ENCODE measurements at regions not wholly inside any gene's neighbourhood (a gene's known extent, or its start where the extent isn't known, plus 50 kb on each side); places are given as distances from the start of the nearest gene placed in this dataset.
"Not testable (repeated sequence)": the region's sequence is repeated elsewhere in the genome, so short reads cannot be mapped to it uniquely, and the experiment has no call there.

DNA sequence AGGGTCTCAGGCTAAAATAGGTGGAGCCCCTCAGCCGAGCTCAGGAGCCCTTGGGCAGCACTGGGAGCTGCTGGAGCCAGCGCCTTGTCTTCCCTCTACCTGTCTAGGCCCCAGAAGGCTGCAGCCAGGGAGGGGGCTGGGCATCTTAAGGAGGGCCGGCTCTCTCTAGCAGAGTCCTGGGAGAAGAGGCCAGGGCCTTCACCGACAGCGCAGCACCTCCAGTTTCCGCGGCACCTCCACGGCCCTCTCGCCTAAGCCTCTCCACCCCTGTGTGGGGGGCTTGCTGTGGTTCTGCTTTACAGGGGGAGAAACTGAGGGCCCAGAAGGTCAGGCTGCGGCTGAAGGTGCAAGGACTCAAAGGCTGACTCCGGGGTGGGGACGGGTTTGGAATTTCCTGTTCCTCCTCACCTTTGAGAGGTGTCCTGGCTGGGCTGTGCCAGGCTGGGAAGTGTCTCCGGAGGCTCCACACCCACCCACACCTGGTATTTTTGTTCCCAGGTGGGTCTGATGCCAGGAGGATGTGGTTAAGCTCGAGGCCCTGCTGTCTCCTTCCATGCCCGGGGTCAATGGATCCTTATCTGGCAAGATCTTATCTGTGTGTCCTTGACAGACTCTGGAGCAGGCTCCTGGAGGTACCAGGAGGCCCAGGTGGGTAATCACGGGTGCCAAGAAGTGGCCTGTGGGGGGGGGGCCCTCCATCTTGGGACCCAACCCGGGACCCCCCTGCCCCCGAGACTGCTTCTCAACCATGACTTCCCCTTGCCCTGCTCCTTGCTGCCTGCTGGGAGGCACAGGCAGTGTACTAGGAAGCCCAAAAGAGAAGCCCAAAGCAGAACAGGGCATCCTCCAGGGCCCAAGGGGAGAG is 95.3 kb upstream of the FGF3 start:
- Mint-ChIP-seq H3K27me3 (peaks cover 41% of the 10 kb centered on the region), H3K27ac (no peak overlapping the region), H3K9me3 (no peaks in the 10 kb centered on the region), H3K4me1 (no peaks in the 10 kb centered on the region), H3K4me3 (no peak overlapping the region), H3K36me3 (no peaks in the 10 kb centered on the region)
- CTCF ChIA-PET = interaction anchor here (0.6 to 2.1 kb wide), 8 partner anchors 11 to 284 kb away, joined by 3 to 7 read pairs (median 3); no protein-coding TSS in a partner anchor
- DNase-seq = peak; percentile 10

DNA sequence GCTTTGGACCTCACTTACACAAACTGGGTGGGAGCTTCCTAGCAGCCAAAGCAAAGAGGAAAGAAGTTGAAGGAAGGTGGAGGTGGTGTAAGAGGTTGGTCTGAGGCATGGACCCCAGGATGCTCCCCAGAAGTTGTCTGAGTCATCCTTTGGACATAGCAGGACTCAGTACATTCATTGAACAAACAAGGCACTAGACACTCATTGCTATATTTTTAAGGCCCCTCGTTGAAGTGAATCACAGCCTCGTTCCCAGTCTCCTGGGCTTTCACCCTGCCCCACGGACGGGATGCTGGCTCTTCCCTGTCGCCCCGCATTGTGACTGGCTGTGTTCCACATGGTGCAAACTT is 95.9 kb upstream of the FGF3 start:
- Mint-ChIP-seq H3K36me3 (no peaks in the 10 kb centered on the region), H3K9me3 (no peaks in the 10 kb centered on the region), H3K27ac (no peak overlapping the region), H3K4me1 (no peaks in the 10 kb centered on the region), H3K27me3 (peaks cover 41% of the 10 kb centered on the region), H3K4me3 (no peak overlapping the region)
- DNase-seq = no peak
- CTCF ChIA-PET = interaction anchor here (0.6 to 2.1 kb wide), 8 partner anchors 11 to 283 kb away, joined by 3 to 7 read pairs (median 3); no protein-coding TSS in a partner anchor

DNA sequence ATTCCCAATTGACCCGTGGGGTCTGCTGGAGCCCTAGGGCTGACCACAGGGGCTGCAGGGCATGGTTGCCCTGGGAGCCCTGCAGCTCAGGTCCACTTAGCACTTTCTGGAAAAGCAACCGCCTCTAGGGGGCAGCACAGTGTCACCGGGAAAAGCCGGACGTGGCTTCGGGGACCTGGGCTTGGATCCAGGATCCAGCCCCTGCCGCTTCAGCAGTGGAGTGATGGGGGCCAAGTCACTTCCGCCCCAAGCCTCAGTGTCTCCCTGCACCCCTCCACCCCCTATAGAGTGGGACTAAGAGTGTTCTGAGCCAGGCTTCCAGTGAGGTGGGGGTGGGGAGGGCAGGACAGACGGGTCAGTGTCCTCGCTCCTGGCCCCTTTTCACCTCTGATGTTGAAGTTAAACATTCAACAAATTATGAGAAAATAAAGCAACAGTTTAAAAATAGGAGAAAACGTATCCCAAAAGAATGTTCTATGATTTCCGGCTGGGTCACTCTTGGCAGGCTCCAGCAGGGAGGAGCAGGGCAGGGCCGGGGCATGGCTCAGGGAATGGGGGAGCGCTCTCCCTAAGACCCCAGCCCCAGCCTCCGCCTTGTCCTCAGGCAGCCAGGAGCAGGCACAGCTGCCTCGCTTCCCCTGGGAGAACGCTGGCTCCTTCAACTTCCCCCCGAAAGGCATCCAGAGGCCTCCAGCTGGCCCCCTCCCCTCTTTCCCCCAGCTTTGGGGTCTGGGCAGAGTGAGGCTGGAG is 96.5 kb upstream of the FGF3 start:
- H3K9me3 Mint-ChIP-seq = no peaks in the 10 kb centered on the region
- no peaks in the 10 kb centered on the region for H3K4me1 Mint-ChIP-seq
- H3K27ac Mint-ChIP-seq = no peak overlapping the region
- no peak overlapping the region for H3K4me3 Mint-ChIP-seq
- H3K27me3 Mint-ChIP-seq = peaks cover 41% of the 10 kb centered on the region
- H3K36me3 Mint-ChIP-seq = no peaks in the 10 kb centered on the region
- CTCF ChIA-PET = interaction anchor here (0.6 to 2.1 kb wide), 10 partner anchors 10 to 283 kb away, joined by 3 to 7 read pairs (median 3); no protein-coding TSS in a partner anchor
- DNase-seq = peak; percentile 70

DNA sequence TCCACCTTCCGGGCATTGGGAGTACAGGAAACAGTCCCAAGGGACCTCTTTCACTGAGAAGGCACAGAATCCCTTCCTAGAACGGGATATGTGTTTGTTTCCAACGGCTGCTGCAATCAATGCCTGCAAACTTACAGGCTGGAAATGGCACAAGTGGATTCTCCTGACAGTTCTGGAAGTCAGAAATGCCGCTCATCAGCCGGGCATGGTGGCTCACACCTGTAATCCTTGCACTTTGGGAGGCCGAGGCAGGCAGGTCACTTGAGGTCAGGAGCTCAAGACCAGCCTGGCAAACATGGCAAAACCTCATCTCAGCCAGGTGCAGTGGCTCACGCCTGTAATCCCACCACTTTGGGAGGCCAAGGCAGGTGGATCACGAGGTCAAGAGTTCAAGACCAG is 97.0 kb upstream of the FGF3 start:
- not testable (repeated sequence) for DNase-seq, H3K36me3 Mint-ChIP-seq, H3K27ac Mint-ChIP-seq, H3K4me3 Mint-ChIP-seq, H3K9me3 Mint-ChIP-seq, H3K4me1 Mint-ChIP-seq
- peaks cover 41% of the 10 kb centered on the region for H3K27me3 Mint-ChIP-seq
- CTCF ChIA-PET = interaction anchor here (0.9 to 2.1 kb wide), 4 partner anchors 19 to 282 kb away, joined by 3 to 7 read pairs (median 5); no protein-coding TSS in a partner anchor

DNA sequence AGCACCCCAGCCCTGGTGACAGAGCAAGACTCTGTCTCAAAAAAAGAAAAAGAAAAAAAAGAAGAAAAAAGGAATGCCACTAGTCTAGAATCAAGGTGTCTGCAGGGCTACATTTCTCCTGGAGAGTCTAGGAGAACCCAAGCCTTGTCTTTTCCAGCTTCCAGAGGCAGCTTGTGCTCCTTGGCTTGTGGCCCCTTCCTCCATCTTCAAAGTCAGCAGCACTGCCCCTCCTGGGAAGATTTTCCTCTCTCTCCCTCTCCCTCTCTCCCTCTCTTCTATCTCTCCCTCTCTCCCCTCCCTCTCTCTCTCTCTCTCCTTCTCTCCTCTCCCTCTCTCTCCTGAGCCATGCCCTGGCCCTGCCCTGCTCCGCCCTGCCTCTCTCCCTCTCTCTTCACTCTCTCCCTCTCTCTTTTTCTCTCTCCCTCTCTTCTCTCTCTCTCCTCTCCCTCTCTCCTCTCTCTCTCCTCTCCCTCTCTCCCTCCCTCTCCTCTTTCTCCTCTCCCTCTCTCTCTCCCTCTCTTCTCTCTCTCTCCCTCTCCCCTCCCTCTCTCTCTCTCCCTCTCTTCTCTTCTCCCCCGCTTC is 97.7 kb upstream of the FGF3 start:
- no peaks in the 10 kb centered on the region for H3K4me1 Mint-ChIP-seq
- DNase-seq = peak; percentile 16
- CTCF ChIA-PET = interaction anchor here (0.9 to 2.1 kb wide), 3 partner anchors 20 to 282 kb away, joined by 3 to 7 read pairs (median 4); no protein-coding TSS in a partner anchor
- H3K9me3 Mint-ChIP-seq = no peaks in the 10 kb centered on the region
- H3K27me3 Mint-ChIP-seq = peaks cover 46% of the 10 kb centered on the region
- no peak overlapping the region for H3K4me3 Mint-ChIP-seq
- no peaks in the 10 kb centered on the region for H3K36me3 Mint-ChIP-seq
- H3K27ac Mint-ChIP-seq = peak overlapping the region; percentile 24

DNA sequence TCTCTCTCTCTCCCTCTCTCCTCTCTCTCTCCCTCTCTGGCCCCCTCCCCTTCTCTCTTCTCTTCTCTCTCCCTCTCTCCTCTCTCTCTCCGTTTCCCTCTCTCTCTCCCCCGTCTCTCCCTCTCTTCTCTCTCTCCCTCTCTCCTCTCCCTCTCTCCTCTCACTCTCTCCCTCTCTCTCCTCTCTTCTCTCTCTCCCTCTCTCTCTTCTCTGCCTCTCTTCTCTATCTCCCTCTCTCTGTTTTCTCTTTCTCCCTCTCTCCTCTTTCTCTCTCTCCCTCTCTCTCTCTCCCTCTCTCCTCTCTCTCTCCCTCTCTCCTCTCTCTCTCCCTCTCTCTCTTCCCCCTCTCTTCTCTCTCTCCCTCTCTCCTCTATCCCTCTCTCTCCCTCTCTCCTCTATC is 98.3 kb upstream of the FGF3 start:
- DNase-seq = no peak
- no peaks in the 10 kb centered on the region for H3K4me1 Mint-ChIP-seq
- no peak overlapping the region for H3K4me3 Mint-ChIP-seq
- no peaks in the 10 kb centered on the region for H3K9me3 Mint-ChIP-seq
- CTCF ChIA-PET = interaction anchor here (0.6 to 1.1 kb wide), 2 partner anchors 279 to 1698 kb away, joined by 4 to 9 read pairs; no protein-coding TSS in a partner anchor
- peaks cover 48% of the 10 kb centered on the region for H3K27me3 Mint-ChIP-seq
- no peaks in the 10 kb centered on the region for H3K36me3 Mint-ChIP-seq
- no peak overlapping the region for H3K27ac Mint-ChIP-seq

DNA sequence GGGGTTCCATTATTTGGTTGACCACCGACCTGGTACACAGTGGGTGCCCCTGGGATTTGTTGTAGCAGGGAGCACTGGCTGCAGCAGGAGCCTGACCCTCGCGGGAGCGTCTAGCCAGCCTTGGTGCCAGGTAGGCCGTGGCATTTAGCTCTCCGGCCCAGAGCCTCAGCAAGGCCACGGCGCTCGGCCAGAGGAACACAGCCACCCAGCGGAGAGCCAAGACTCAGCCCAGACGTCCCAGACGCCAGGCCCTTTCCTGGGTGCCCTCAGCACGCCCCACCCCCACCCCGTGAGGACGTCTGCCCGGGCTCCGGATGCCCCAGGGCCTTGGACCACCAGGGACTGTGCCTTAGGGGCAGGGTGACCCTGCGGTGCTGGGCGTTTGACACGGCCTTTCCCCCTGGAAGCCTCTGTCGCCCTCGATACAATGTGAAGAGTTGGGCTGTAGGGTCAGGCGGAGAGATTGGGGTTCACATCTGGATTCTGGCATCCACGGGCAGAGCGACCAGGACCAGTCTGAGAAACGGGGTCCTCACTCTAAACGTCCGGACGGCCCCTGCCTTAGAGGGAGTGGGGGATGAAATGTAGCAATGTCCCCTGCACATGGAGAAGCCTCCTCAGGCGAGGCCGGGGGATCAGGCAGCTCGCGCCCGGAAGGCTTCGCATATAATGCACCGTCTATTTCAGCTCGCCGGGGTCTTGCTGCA is 99.2 kb upstream of the FGF3 start:
- no peaks in the 10 kb centered on the region for H3K4me1 Mint-ChIP-seq
- H3K36me3 Mint-ChIP-seq = no peaks in the 10 kb centered on the region
- peaks cover 57% of the 10 kb centered on the region for H3K27me3 Mint-ChIP-seq
- no peaks in the 10 kb centered on the region for H3K9me3 Mint-ChIP-seq
- H3K27ac Mint-ChIP-seq = no peak overlapping the region
- CTCF ChIA-PET = interaction anchor here (0.9 to 1.7 kb wide), 4 partner anchors 270 to 278 kb away, joined by 3 to 9 read pairs (median 4); no protein-coding TSS in a partner anchor
- DNase-seq = peak; percentile 19
- no peak overlapping the region for H3K4me3 Mint-ChIP-seq

DNA sequence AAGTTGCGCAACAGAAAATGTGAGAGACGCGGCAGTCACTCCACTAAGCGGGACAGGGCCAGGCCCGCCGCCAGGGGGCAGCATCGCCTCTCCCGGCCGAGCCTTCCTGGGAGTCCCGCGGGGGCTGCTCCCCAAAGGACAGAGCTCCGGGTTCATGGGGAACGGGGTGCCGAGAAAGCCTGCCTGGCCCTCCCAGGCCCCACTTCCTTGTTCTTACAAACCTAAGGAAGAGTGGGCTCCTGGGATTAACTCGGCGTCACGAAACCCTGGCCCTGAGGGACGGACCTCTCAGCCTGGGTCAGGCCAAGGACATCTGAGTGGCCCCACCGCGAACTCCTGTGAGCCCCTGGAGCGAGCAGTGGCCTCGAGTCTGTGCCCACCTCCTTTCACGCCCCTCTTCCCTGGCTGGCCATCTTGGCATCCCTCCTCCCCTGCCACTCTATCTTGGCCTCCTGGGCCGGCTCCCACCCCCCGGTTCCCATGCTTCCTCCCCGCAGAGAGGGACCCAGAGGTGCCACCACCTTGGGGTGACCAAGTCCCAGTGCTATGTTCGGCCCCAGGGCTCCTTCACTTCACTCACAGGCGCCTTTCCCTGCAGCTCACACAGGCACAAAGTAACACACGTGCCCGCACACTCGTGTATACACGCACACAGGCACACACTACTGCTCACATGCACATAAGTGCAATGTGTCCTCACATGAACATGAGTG is 99.9 kb upstream of the FGF3 start:
- CTCF ChIA-PET = interaction anchor here (0.7 to 1.7 kb wide), 5 partner anchors 143 to 277 kb away, joined by 3 to 9 read pairs (median 4); no protein-coding TSS in a partner anchor
- H3K36me3 Mint-ChIP-seq = no peaks in the 10 kb centered on the region
- no peak overlapping the region for H3K4me3 Mint-ChIP-seq
- H3K4me1 Mint-ChIP-seq = no peaks in the 10 kb centered on the region
- H3K27me3 Mint-ChIP-seq = peaks cover 64% of the 10 kb centered on the region
- H3K9me3 Mint-ChIP-seq = no peaks in the 10 kb centered on the region
- no peak overlapping the region for H3K27ac Mint-ChIP-seq
- peak; percentile 78 for DNase-seq

DNA sequence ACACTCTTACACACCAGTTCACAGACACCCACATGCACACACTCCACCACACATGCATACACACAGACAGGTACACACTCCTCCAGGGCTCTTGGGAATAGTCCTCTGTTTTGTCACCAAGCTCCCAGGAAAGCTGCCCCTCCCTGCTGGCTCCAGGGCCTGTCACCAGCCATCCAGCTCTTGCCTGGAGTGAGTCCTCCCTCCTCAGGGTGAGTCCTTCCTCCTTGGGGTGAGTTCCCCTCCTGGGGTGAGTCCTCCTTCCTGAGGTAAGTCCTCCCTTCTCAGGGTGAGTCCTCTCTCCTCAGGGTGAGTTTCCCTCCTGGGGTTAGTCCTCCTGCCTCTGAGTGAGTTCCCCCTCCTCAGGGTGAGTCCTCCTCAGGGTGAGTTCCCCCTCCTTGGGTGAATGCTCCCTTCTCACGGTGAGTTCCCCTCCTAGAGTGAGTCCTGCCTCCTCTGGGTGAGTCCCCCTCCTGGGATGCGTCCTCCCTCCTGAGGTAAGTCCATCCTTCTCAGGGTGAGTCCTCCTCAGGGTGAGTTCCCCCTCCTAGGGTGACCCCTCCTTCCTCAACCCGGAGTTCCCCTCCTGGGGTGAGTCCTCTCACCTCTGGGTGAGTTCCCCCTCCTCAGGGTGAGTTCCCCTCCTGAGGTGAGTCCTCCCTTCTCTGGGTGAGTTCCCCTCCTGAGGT is 100.6 kb upstream of the FGF3 start:
- Mint-ChIP-seq H3K27me3 (peaks cover 64% of the 10 kb centered on the region), H3K4me1 (no peaks in the 10 kb centered on the region), H3K27ac (no peak overlapping the region), H3K36me3 (no peaks in the 10 kb centered on the region), H3K9me3 (no peaks in the 10 kb centered on the region), H3K4me3 (no peak overlapping the region)
- CTCF ChIA-PET = interaction anchor here (0.6 to 1.9 kb wide), 5 partner anchors 8 to 372 kb away, joined by 3 to 6 read pairs (median 4); no protein-coding TSS in a partner anchor
- DNase-seq = peak; percentile 11

DNA sequence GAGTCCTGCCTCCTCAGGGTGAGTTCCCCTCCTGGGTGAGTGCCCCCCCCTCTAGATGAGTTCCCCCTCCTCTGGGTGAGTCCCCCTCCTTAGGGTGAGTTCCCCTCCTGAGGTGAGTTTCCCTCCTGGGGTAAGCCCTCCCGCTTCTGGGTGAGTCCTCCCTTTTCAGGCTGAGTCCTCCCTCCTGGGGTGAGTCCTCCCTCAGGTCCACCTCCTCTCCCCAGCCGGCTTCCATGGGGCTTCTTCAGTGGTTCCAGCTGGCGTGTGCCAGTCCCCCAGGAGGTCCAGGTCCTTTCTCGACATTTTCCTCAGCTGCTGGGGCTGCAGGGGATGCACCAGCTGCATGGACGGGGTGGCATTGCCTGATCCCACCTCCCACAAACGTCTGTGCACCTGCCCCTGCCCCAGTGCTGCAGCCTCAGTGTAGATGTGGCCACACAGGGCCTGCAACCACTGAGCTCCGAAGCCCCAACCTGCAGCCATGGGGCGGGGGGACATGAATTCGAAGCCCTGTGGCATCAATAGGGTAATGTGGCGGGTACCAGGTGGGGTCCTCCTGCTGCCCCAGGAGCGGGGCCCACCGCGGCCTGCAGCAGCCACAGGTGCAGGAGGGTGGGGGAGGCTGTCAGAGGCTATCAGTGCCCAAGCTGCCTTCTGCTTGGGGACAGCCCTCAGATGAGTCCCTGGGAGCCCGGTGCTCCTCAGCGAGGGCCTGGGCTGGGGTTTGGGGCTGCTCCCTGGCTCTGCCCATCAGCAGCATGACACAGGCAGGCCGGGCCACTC is 101.3 kb upstream of the FGF3 start:
- DNase-seq = peak; percentile 6
- no peaks in the 10 kb centered on the region for H3K9me3 Mint-ChIP-seq
- CTCF ChIA-PET = interaction anchor here (0.6 to 1.9 kb wide), 2 partner anchors 9 to 13 kb away, joined by 3 to 6 read pairs; no protein-coding TSS in a partner anchor
- no peak overlapping the region for H3K27ac Mint-ChIP-seq
- H3K27me3 Mint-ChIP-seq = peaks cover 65% of the 10 kb centered on the region
- peaks cover under 1% of the 10 kb centered on the region for H3K4me1 Mint-ChIP-seq
- H3K36me3 Mint-ChIP-seq = no peaks in the 10 kb centered on the region
- H3K4me3 Mint-ChIP-seq = no peak overlapping the region

DNA sequence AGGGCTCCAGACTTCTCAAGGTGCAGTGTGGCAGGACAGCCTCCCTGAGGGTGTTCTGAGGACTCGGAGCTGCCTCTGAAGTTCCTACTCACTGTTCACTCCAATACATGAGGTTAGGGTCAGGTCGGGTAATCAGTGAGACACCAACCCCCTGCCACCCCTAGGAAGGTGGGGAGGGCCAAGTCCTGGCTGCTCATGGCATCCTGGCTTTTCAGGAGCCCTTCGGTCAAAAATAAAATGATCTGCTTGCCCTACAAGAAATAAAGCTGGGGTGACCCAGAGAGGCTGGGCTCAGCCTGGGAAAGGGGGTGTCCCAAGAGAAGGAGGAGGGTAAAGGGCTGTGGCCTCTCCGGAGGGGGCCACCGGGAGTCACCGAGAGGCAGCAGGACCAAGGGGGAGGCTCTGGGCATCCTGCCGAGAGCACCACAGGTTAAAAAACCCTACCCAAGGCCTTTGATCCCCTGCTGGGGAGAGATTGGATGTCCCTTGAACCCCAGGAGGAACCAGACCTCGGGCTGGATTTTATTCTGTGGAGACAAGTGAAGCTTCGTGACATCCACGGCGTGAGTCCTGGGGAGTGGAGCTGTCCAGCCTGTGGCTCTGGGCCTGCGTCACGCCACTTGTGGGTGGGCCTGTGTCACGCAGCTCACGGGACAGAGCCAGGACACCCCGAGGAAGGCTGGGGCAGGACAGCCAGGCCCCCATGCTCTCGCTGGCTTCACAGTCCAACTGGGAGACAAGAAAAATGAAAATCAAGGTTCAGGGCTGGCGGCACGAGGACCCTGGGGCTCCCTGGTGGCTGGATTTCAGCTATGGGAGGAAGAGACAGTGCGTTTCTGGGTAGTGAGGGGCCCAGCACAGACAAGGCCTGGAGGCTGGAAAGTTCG is 102.2 kb upstream of the FGF3 start:
- Mint-ChIP-seq H3K9me3 (no peaks in the 10 kb centered on the region), H3K36me3 (no peaks in the 10 kb centered on the region), H3K27ac (no peak overlapping the region), H3K27me3 (peaks cover 67% of the 10 kb centered on the region), H3K4me3 (no peak overlapping the region), H3K4me1 (peaks cover 4% of the 10 kb centered on the region)
- DNase-seq = peak; percentile 13
- CTCF ChIA-PET = interaction anchor here (1.9 kb wide), 1 partner anchor 14 kb away, joined by 6 read pairs; no protein-coding TSS in a partner anchor

Measured in activated naive CD4-positive, alpha-beta T cell treated with anti-CD3 and anti-CD28 coated beads, Interleukin-2, amount 10 ng/mL, durations not matched to agents 7 days and 5 days (primary cell).